ENCODE measurements at regions not wholly inside any gene's neighbourhood (a gene's known extent, or its start where the extent isn't known, plus 50 kb on each side); places are given as distances from the start of the nearest gene placed in this dataset.

DNA sequence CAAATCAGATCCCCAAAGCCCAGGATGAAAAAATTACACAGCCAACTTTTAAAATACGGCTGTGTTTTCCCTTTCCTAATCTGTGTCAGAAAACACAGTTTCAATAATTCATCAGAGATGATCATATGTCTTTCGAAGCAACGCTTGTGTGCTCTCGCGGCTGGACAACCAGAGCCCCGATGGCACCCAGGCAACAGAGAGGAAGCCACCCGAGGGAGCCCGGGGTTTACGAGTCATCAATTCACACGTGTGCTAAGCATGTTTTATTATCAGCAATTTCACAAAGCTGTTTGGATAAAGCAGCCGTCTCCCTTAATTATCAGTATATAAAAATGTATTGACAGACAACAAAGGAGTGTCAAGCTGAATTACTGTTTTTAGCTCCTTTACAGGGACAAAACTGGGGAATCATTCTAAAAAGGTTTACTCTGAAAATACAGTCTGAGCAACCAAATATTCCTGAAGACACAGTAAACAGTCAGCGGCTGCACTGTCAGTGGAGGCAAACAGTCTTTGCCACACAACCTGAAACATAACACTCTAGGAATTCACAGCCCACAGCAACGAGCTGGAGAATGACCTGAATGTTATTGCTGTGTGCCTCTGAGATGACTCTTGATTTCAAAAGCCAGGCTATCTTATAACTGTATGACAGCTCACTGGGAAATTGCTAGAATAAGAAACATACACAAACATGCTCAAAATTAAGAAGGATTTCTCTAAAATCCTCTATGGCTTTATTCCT lies 201.0 kb downstream of the SIPA1L2 start:
- CTCF ChIA-PET = interaction anchor here (0.6 kb wide), 1 partner anchor 133 kb away, joined by 3 read pairs; no protein-coding TSS in a partner anchor
- intact Hi-C loops (cut with micrococcal nuclease) = loop anchor here (5.0 kb wide), 2 partner anchors 198 to 562 kb away; no protein-coding TSS in a partner anchor

More for the DNA sequence above, 201.0 kb downstream of the SIPA1L2 start:
- Histone ChIP-seq H4K5ac (ENCODE audit: low read depth, low read length) (no peak overlapping the region), H3K79me1 (ENCODE audit: low read depth in 1 of 2, low read length in 2 of 2) (no peaks in the 10 kb centered on the region), H2BK20ac (ENCODE audit: low read depth, low read length) (peak overlapping the region; percentile 48), H3K27me3 (ENCODE audit: control insufficient read depth, insufficient read depth, low read length) (no peaks in the 10 kb centered on the region), H4K20me1 (ENCODE audit: insufficient read depth, low read length) (no peaks in the 10 kb centered on the region), H3K23ac (ENCODE audit: low read depth, low read length) (peak overlapping the region; percentile 33; the same call in 1 of the 2 replicates), H3K18ac (ENCODE audit: low read depth, low read length) (peak overlapping the region; percentile 46), H2AK5ac (ENCODE audit: low read depth, low read length) (no peak overlapping the region), H4K8ac (ENCODE audit: low read depth in 2 of 2, low read length in 2 of 2) (no peak overlapping the region), H2BK120ac (ENCODE audit: low read depth, low read length) (0 out of 2 replicates have a peak overlapping the region, but pooled peaks have one; percentile 66), H2BK5ac (ENCODE audit: low read depth, low read length, poor library complexity, severe bottlenecking) (no peak overlapping the region), H2BK15ac (ENCODE audit: low read depth, low read length) (peak overlapping the region; percentile 73; the same call in 1 of the 3 replicates), H3K9me1 (ENCODE audit: insufficient read depth, low read length) (peaks cover 12% of the 10 kb centered on the region), H3K4me2 (ENCODE audit: low read depth, low read length) (no peak overlapping the region), H4K91ac (ENCODE audit: insufficient read depth, low read depth, low read length) (peak overlapping the region; percentile 48; the same call in 1 of the 2 replicates), H2AFZ (replicated peaks; ENCODE audit: low read length, poor library complexity) (no peak overlapping the region), H3K9ac (ENCODE audit: low read depth, low read length) (no peak overlapping the region), H3K14ac (replicated peaks; ENCODE audit: low read depth, low read length) (0 out of 2 replicates have a peak overlapping the region, but pooled peaks have one; percentile 18), H2AK9ac (replicated peaks; ENCODE audit: low read depth, low read length, poor library complexity) (no peak overlapping the region), H3K56ac (ENCODE audit: extremely low read depth, insufficient read depth, low read length) (no peak overlapping the region; the same call in 1 of the 2 replicates), H3K27ac (ENCODE audit: insufficient read depth, low read length) (0 out of 2 replicates have a peak overlapping the region, but pooled peaks have one; percentile 8), H3K4me3 (ENCODE audit: insufficient read depth, low read depth, low read length) (no peak overlapping the region), H3K36me3 (ENCODE audit: control insufficient read depth, insufficient read depth, low read length) (peaks cover 18% of the 10 kb centered on the region; the same call in 1 of the 2 replicates), H3K4me1 (ENCODE audit: control insufficient read depth, insufficient read depth, low read length) (peaks cover 11% of the 10 kb centered on the region), H3K9me3 (ENCODE audit: control insufficient read depth, insufficient read depth, low read length) (no peaks in the 10 kb centered on the region), H3K4ac (ENCODE audit: low read depth, low read length) (peak overlapping the region; percentile 65; the same call in 1 of the 2 replicates)
- dilution Hi-C loops (cut with HindIII; ENCODE audit: low sequenced_read_pairs, unreplicated experiment) (no loop called here), in situ Hi-C loops (cut with MboI; ENCODE audit: low sequenced_read_pairs) (no loop called here)
- ATAC-seq (ENCODE audit: low read depth) = peak; percentile 96
- no TSS peak for BruUV-seq (replicated peaks)
- POLR2A ChIA-PET (ENCODE audit: unreplicated experiment) = no interaction called here
- TF ChIP-seq NFE2L2 (IDR thresholded peaks at IDR 0.05; ENCODE audit: low read depth, low read length) (no peak), CHD1 (IDR thresholded peaks at IDR 0.05; ENCODE audit: low read depth, low read length) (no peak), FOS (IDR thresholded peaks at IDR 0.05; ENCODE audit: low read depth, low read length) (no peak), CEBPB (IDR thresholded peaks at IDR 0.05; ENCODE audit: low read depth, low read length) (peak; percentile 34; the same call in 1 of the 2 replicates), MXI1 (IDR thresholded peaks at IDR 0.05; ENCODE audit: borderline replicate concordance, low read depth, low read length) (no peak), SMC3 (IDR thresholded peaks at IDR 0.05; ENCODE audit: low read depth, low read length) (0 out of 2 replicates have a peak, but pooled peaks have one; percentile 3), MAFK (IDR thresholded peaks at IDR 0.05; ENCODE audit: low read depth, low read length) (no peak), RCOR1 (IDR thresholded peaks at IDR 0.05; ENCODE audit: insufficient replicate concordance, low read length) (no peak)
- TF ChIP-seq, protein P1, sequence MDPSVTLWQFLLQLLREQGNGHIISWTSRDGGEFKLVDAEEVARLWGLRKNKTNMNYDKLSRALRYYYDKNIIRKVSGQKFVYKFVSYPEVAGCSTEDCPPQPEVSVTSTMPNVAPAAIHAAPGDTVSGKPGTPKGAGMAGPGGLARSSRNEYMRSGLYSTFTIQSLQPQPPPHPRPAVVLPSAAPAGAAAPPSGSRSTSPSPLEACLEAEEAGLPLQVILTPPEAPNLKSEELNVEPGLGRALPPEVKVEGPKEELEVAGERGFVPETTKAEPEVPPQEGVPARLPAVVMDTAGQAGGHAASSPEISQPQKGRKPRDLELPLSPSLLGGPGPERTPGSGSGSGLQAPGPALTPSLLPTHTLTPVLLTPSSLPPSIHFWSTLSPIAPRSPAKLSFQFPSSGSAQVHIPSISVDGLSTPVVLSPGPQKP (IDR thresholded peaks at IDR 0.05; ENCODE audit: borderline replicate concordance, low read depth, low read length) = no peak
- TF ChIP-seq, protein P2, sequence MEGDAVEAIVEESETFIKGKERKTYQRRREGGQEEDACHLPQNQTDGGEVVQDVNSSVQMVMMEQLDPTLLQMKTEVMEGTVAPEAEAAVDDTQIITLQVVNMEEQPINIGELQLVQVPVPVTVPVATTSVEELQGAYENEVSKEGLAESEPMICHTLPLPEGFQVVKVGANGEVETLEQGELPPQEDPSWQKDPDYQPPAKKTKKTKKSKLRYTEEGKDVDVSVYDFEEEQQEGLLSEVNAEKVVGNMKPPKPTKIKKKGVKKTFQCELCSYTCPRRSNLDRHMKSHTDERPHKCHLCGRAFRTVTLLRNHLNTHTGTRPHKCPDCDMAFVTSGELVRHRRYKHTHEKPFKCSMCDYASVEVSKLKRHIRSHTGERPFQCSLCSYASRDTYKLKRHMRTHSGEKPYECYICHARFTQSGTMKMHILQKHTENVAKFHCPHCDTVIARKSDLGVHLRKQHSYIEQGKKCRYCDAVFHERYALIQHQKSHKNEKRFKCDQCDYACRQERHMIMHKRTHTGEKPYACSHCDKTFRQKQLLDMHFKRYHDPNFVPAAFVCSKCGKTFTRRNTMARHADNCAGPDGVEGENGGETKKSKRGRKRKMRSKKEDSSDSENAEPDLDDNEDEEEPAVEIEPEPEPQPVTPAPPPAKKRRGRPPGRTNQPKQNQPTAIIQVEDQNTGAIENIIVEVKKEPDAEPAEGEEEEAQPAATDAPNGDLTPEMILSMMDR (conservative IDR thresholded peaks at IDR 0.05; ENCODE audit: low read depth, low read length) = no peak
- TF ChIP-seq, protein P3, sequence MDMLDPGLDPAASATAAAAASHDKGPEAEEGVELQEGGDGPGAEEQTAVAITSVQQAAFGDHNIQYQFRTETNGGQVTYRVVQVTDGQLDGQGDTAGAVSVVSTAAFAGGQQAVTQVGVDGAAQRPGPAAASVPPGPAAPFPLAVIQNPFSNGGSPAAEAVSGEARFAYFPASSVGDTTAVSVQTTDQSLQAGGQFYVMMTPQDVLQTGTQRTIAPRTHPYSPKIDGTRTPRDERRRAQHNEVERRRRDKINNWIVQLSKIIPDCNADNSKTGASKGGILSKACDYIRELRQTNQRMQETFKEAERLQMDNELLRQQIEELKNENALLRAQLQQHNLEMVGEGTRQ (IDR thresholded peaks at IDR 0.05; ENCODE audit: low read depth, low read length) = no peak
- DNase-seq = peak; percentile 89
- WGBS, 2 experiments (ENCODE audit: extremely low coverage in 2 of 2, insufficient read length in 1 of 2) = no CpG with 5 or more reads among the region's 13 CpGs

Measured in IMR-90 (cell line).